HG03520 (cell line): ENCODE measurements at regions not wholly inside any gene's neighbourhood (a gene's known extent, or its start where the extent isn't known, plus 50 kb on each side); places are given as distances from the start of the nearest gene placed in this dataset.
A peak's percentile ranks its signal among the peaks of the same experiment; 100 is the strongest.

Source experiments
- ATAC-seq: cut with Tn5 transposase; IDR thresholded peaks from one replicate; pipeline ENCODE4 v1.9.1; 2021; ENCODE audit warnings: mild to moderate bottlenecking, moderate library complexity; ENCODE audit not compliant: unreplicated experiment

- ATAC-seq = no peak
Measured at GRCh38 chr16:79303959-79304387, 296.6 kb downstream of the MAF start.

GRCh38 chr16:79303206-79303605 is 297.3 kb downstream of the MAF start:
- no peak for ATAC-seq

- no peak for ATAC-seq
Measured at GRCh38 chr16:79302731-79303130, 297.8 kb downstream of the MAF start.

DNA sequence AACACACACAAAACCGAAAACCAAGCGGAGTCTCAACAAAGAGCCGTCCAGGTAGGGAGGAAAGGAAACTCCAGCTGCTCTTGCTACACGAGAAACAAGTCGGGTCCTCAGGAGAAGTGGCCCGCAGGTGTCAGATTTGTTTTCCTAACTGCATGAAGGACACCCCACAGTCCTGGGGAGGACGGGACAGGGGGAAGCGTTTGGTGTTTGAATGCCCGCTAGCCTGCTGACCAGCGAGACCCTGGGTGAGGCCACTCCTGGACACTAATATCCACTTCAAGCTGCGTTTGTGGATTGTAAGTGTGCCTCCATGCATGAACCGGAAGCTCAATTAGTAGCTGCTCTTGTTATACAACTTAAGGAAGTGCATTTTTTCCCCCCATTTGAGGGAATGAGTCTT is 299.5 kb downstream of the MAF start:
- ATAC-seq = no peak

- ATAC-seq = no peak
Measured at GRCh38 chr16:79298894-79299799, 301.4 kb downstream of the MAF start.

DNA sequence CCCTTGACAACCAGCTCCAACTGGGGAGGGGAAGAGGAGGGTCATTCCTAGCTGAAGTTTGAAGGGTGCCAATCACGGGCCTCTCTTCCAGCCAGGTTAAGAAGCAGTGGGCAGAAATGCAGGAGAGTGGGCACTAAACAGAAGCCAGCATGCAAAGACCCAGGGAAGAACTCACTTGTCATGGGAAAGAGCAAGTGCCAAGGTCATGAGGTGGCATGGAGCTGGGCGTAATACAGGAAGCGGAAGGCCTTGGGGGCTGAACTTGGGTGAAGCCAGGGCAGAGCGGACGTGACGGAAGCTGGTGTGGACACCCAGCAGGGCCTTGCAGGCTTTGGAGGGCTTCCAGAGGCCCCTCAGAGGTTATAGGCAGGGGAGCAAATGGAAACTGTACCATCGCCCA is 302.1 kb downstream of the MAF start:
- no peak for ATAC-seq

DNA sequence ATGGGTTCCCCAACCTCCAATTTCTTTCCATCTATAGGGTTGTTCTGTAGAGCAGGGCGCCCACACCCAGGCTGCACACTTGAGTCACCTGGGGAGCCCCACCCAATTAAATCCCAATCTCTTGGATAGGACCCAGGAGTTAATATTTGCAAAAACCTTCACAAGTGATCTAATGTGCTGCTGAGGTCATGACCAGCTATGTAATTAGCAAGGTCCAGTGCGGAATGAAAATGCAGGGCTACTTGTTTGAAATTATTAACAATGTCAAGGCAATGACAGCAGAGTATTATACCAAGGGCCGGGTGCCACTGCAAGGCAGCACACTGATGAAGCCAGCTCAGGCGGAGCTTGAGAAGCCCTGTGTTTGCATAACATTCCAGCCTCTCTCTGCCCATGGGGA is 302.7 kb downstream of the MAF start:
- ATAC-seq = no peak

DNA sequence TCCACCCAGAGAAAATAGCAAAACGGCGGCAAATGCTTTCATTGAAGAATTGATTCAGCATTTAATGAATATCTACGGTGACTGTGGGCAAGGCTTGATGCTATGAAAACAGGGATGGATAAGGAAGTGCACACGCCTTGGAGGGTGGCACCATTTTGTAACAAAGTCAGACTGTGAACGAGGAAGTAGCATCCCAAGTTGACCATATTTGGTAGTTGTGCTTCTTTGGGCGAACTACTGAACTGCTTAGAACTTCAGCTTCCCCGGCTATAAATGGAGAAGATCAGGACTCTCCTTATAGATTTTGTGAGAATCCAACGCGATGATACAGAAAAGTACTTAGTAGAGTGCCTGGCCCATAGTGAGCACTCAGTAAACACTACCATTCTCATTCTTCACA is 303.2 kb downstream of the MAF start:
- no peak for ATAC-seq

DNA sequence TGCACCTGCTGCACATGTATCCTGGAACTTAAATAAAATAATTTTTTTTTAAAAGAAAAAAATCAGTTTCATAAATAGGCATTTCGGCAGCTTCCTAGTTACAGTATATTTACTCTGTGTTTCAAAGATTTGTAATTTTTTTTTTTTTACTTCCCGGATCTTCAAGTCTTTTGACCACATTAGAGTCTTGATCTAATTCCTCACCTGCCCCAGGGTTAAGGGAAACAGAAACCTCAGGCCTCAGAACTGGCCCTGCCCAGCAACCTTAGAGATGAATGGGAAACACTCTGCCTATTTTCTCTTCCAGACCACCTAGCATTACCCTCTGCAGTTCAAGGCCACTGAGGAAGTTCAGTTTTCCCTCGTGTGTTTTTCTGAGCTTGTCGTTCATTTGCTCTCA is 304.0 kb downstream of the MAF start:
- ATAC-seq = no peak

DNA sequence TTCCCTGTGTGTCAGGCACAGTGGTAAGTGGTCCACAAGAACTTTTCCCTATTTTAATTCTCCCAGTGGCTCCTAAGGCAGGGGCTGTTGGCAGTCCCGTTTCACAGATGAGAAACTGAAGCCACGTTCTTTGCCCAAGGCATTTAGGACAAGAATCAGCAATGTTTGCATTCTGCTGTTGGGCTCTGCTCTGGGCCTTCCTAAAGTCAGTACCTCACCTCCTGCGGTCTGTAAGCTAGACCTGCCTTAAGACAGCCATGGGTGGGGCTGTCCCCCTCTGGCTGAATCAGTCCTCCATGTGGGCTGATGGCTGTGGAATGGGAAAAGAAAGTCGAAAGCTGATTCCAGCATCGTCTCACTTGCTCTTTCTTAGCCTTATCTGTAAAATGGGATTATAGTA is 304.8 kb downstream of the MAF start:
- no peak for ATAC-seq

GRCh38 chr16:79295162-79295561 is 305.4 kb downstream of the MAF start:
- ATAC-seq = no peak

DNA sequence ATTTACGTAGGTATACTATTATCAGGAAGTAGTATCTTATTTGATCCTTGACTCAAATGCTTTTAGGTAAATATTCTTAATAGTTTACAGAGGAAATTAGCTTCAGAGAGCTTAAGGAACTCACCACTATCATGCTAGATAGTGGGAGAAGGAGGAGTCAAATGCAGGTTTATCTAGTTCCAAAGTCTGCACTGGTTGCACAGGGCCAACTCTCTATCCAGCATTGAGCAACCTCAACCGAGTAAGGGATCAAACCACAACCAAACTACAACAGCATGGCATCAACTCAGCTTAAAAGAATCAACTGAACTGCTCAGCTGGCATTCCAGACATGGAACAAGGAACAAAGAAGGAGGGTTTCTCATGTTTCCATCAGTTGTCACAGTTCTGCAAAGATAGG is 306.0 kb downstream of the MAF start:
- ATAC-seq = no peak

GRCh38 chr16:79293836-79294460 is 306.6 kb downstream of the MAF start:
- ATAC-seq = no peak

DNA sequence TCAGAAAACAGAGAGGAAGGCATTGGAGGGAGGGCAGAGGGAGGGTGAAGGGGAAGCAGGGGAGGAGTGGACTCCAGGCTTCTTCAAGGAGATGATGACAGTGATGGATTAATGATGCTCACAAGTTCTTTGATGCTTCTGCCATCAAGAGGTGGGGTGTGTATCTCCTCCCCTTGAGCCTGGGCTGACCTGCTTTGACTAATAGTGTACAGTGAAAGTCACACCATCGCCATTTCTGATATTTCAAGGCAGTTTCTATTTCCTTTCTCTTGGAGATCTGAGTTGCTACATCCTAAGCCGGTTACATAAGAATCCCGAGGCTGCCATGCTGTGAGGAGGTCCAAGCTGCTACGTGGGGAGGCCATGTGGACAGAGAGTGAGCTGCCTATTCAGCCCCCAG is 312.5 kb downstream of the MAF start:
- ATAC-seq = no peak

DNA sequence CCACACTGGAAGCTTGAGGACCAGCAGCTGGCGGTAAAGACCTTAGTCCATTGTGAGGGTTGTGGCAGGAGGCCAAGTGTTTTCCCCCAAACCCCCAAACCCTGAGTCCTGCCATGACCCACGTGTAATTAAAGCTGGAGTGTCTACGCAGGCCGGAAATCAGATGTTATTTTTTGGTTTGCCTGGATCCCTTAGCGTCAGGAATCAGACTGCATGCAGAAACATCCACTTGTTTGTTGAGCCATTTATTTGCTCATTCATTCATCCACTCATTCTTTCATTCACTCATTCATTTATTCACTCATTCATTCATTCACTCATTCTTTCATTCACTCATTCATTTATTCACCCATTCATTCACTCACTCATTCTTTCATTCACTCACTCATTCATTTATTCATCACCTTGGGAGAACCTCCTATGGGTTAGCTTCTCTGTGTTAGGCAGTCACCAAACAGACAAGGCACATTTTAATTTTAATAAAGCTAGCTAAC is 313.1 kb downstream of the MAF start:
- no peak for ATAC-seq

DNA sequence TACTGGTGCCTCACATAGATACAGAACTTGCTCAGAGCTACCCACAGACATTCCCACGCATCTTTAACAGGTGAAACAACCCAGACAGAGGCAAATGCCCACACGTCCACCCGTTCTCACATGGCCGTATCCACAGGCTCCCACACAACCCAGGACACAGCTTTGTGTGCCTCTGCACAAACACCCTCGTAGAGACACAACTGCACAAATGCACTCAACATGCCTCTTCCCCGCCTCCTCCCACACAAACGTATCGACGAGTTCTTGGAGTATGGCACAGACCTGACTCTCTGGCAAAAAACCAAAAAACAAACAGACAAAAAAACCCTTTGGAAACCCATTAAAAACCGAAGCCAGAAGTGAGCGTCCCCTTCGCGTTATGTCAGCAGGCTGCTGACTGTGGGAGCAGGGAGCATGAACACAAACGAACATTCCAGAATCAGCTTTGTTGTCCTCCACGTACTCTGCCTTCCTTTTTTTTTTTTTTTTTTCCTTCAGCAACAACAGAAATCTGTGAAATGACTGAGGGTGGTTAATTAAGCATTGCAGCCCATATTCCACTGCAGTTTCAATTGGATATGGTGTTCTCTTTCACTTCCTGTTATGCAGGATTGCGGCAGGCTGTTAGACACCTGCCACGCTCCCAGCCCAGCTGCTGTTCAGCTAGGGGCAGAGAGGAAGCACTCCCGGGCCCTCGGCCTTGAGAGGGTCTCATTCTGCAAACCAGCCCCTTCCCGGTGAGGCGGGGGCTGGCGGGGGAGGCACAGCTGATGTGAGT is 313.7 kb downstream of the MAF start:
- peak; percentile 93 for ATAC-seq

- no peak for ATAC-seq
Measured at GRCh38 chr16:79284766-79285165, 315.8 kb downstream of the MAF start.

DNA sequence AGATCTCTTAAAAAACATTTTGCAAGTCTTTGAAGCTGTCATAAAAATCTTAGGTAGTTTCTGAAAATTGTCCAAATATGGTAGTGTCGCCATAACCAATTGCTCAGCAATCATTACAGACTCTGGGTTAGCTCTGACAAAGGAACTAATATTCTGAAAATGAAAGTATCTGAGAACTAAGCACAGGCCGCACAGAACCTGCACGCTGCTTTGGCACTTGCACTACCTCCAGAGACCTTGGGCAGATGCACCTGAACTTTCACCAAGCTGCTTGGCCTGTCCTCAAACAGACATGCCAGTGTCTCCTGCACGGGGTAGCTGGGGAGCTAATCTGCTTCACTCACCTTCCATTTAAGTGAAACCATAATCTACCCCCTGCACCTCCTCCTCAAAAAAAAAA is 317.0 kb downstream of the MAF start:
- ATAC-seq = no peak

GRCh38 chr16:79282806-79283205 is 317.7 kb downstream of the MAF start:
- no peak for ATAC-seq

GRCh38 chr16:79278506-79278905 is 322.0 kb downstream of the MAF start:
- no peak for ATAC-seq

- ATAC-seq = no peak
Measured at GRCh38 chr16:79276501-79276900, 324.0 kb downstream of the MAF start.

GRCh38 chr16:79274264-79274663 is 326.3 kb downstream of the MAF start:
- ATAC-seq = no peak
